GM23338 (cell line): ENCODE measurements at regions not wholly inside any gene's neighbourhood (a gene's known extent, or its start where the extent isn't known, plus 50 kb on each side); places are given as distances from the start of the nearest gene placed in this dataset.

Source experiments
- CREB1 ChIP-seq: fragments of 250-450 bp; sonication (Bioruptor Pico); IDR thresholded peaks from 2 replicates; pipeline ENCODE4 v1.5.0; 2020; ENCODE audit warnings: low read depth, mild to moderate bottlenecking, moderate library complexity
- CTCF ChIP-seq, 2 experiments: fragments of 200-600 bp in 1 of 2; sonication (generic) in 1 of 2; conservative IDR thresholded peaks; 2 replicates each; pipeline versions ENCODE4 v1.5.1 to v1.6.1; 2016 to 2017; ENCODE audit warnings: antibody characterized with exemption in 2 of 2, low read depth in 2 of 2, mild to moderate bottlenecking in 2 of 2, moderate library complexity in 1 of 2
- ETS1 ChIP-seq: IDR thresholded peaks from 2 replicates; pipeline ENCODE4 v1.6.1; 2016; ENCODE audit warnings: antibody characterized with exemption
- EZH2 ChIP-seq: fragments of 200-600 bp; sonication (generic); IDR thresholded peaks from one replicate; pipeline ENCODE4 v1.8.0; 2017; ENCODE audit warnings: antibody characterized with exemption, mild to moderate bottlenecking, low read depth; ENCODE audit not compliant: unreplicated experiment
- EZH2phosphoT487 ChIP-seq: fragments of 200-600 bp; sonication (generic); IDR thresholded peaks from one replicate; pipeline ENCODE4 v1.8.1; 2018; ENCODE audit warnings: antibody characterized with exemption; ENCODE audit not compliant: unreplicated experiment
- NANOG ChIP-seq: IDR thresholded peaks from 2 replicates; pipeline ENCODE4 v1.6.1; 2016; ENCODE audit warnings: antibody characterized with exemption, borderline replicate concordance
- POLR2AphosphoS5 ChIP-seq: IDR thresholded peaks from 2 replicates; pipeline ENCODE4 v1.6.1; 2016; ENCODE audit warnings: antibody characterized with exemption, low read depth
- REST ChIP-seq: IDR thresholded peaks from one replicate; pipeline ENCODE4 v1.6.1; 2018; ENCODE audit warnings: antibody characterized with exemption; ENCODE audit not compliant: unreplicated experiment
- STAT1 ChIP-seq: IDR thresholded peaks from one replicate; pipeline ENCODE4 v1.6.1; 2016; ENCODE audit warnings: antibody characterized with exemption; ENCODE audit not compliant: unreplicated experiment
- ZNF331 ChIP-seq: fragments of 250-450 bp; sonication (Bioruptor Pico); IDR thresholded peaks from 2 replicates; pipeline ENCODE4 v1.5.0; 2020; ENCODE audit warnings: low read depth, mild to moderate bottlenecking, moderate library complexity

- TF ChIP-seq CTCF (conservative IDR thresholded peaks at IDR 0.05; ENCODE audit: low read depth in 2 of 2) (no peak), EZH2phosphoT487 (no peak), STAT1 (no peak), CREB1 (CRISPR knock-in tag) (no peak), NANOG (no peak), POLR2AphosphoS5 (no peak), EZH2 (no peak), REST (no peak), ZNF331 (no peak), ETS1 (no peak)
Measured at GRCh38 chr3:67976663-67977062, 322.3 kb upstream of the SUCLG2 start.
